IMR-90 (cell line): ENCODE measurements at regions not wholly inside any gene's neighbourhood (a gene's known extent, or its start where the extent isn't known, plus 50 kb on each side); places are given as distances from the start of the nearest gene placed in this dataset.

Experiments used
- CTCF ChIP-seq: conservative IDR thresholded peaks from 2 replicates; pipeline ENCODE4 v1.5.1; 2012; ENCODE audit warnings: mild to moderate bottlenecking, low read depth, low read length, improper control_type of control experiment
- MAFK ChIP-seq: IDR thresholded peaks from 2 replicates; pipeline ENCODE4 v1.6.1; 2012; ENCODE audit warnings: low read depth, low read length, improper control_type of control experiment
- MAZ ChIP-seq: IDR thresholded peaks from 2 replicates; pipeline ENCODE4 v1.6.1; 2012; ENCODE audit warnings: low read depth, mild to moderate bottlenecking, low read length, improper control_type of control experiment, moderate library complexity, borderline replicate concordance
- POLR2A ChIP-seq: IDR thresholded peaks from 2 replicates; pipeline ENCODE4 v1.6.1; 2012; ENCODE audit warnings: mild to moderate bottlenecking, low read depth, low read length
- RAD21 ChIP-seq: IDR thresholded peaks from 2 replicates; pipeline ENCODE4 v1.6.1; 2012; ENCODE audit warnings: low read length, improper control_type of control experiment
- USF2 ChIP-seq: fragments of 150-350 bp; IDR thresholded peaks from 2 replicates; pipeline ENCODE4 v1.6.1; 2017; ENCODE audit warnings: mild to moderate bottlenecking, antibody characterized with exemption, low read length, low read depth

GRCh38 chr10:24054421-24054820 lies 154.5 kb upstream of the KIAA1217 start:
- TF ChIP-seq POLR2A = no peak
- TF ChIP-seq CTCF = no peak
- no peak for TF ChIP-seq MAZ
- no peak for TF ChIP-seq RAD21
- TF ChIP-seq USF2 = no peak
- no peak for TF ChIP-seq MAFK
